HCT116 (cell line): ENCODE measurements at regions not wholly inside any gene's neighbourhood (a gene's known extent, or its start where the extent isn't known, plus 50 kb on each side); places are given as distances from the start of the nearest gene placed in this dataset.

Experiments
- CTCF ChIP-seq, 3 experiments: fragments of 200-600 bp in 1 of 3; sonication (generic) in 1 of 3; IDR thresholded peaks in 2 of 3; conservative IDR thresholded peaks in 1 of 3; 2 replicates each; pipeline ENCODE4 v1.5.1; 2012 to 2017; ENCODE audit warnings: low read depth in 2 of 3, low read length in 2 of 3, antibody characterized with exemption in 1 of 3, borderline replicate concordance in 1 of 3, control low read depth in 1 of 3, mild to moderate bottlenecking in 1 of 3, mixed read lengths in 1 of 3, mixed run types in 1 of 3, moderate library complexity in 1 of 3; ENCODE audit not compliant: insufficient read depth in 1 of 3
- ELF1 ChIP-seq: IDR thresholded peaks from 2 replicates; pipeline ENCODE4 v1.6.1; 2012; ENCODE audit warnings: low read depth, borderline replicate concordance
- EZH2 ChIP-seq: fragments of 200-600 bp; sonication (generic); IDR thresholded peaks from 2 replicates; pipeline ENCODE4 v1.6.1; 2017; ENCODE audit warnings: antibody characterized with exemption, mixed run types
- EZH2phosphoT487 ChIP-seq: fragments of 200-600 bp; IDR thresholded peaks from 2 replicates; pipeline ENCODE4 v1.6.1; 2018; ENCODE audit warnings: antibody characterized with exemption, borderline replicate concordance
- MAX ChIP-seq: IDR thresholded peaks from 2 replicates; pipeline ENCODE4 v1.6.1; 2012
- POLR2A ChIP-seq: IDR thresholded peaks from 2 replicates; pipeline ENCODE4 v1.7.0; 2011; ENCODE audit warnings: borderline replicate concordance; ENCODE audit not compliant: insufficient read depth, insufficient read length; ENCODE audit errors: extremely low read depth
- POLR2AphosphoS5 ChIP-seq: IDR thresholded peaks from 2 replicates; pipeline ENCODE4 v1.6.1; 2011; ENCODE audit warnings: mild to moderate bottlenecking, low read depth, low read length, moderate library complexity
- SP1 ChIP-seq: IDR thresholded peaks from 2 replicates; pipeline ENCODE4 v1.6.1; 2012; ENCODE audit warnings: low read depth
- ZBTB33 ChIP-seq: IDR thresholded peaks from 2 replicates; pipeline ENCODE4 v1.6.1; 2011; ENCODE audit warnings: mild to moderate bottlenecking, low read length, moderate library complexity; ENCODE audit not compliant: insufficient replicate concordance; ENCODE audit errors: extremely low read depth

GRCh38 chr6:86869500-86869899, 67.8 kb upstream of the HTR1E start:
- TF ChIP-seq EZH2phosphoT487: no peak
- no peak for TF ChIP-seq POLR2A
- no peak for TF ChIP-seq EZH2
- no peak for TF ChIP-seq SP1
- TF ChIP-seq ELF1: no peak
- TF ChIP-seq CTCF (IDR thresholded peaks at IDR 0.05 in 2 of 3, conservative IDR thresholded peaks at IDR 0.05 in 1 of 3; ENCODE audit: borderline replicate concordance in 1 of 3, insufficient read depth in 1 of 3, low read depth in 2 of 3, low read length in 2 of 3): no peak
- no peak for TF ChIP-seq ZBTB33
- TF ChIP-seq MAX: no peak
- no peak for TF ChIP-seq POLR2AphosphoS5
